DND-41 (cell line): ENCODE measurements at regions not wholly inside any gene's neighbourhood (a gene's known extent, or its start where the extent isn't known, plus 50 kb on each side); places are given as distances from the start of the nearest gene placed in this dataset.

ENCODE experiments used
- ATAC-seq: fragments of 200-7000 bp; cut with Tn5 transposase; 3 replicates; pipeline ENCODE4 v1.9.1; 2021; ENCODE audit warnings: low read depth; ENCODE audit not compliant: insufficient read depth
- DNase-seq: peaks from one replicate; pipeline ENCODE4 v3.0.0-alpha.2; 2020
- H2AFZ ChIP-seq: 2 replicates; pipeline ENCODE4 v1.6.0; 2012; ENCODE audit warnings: low read depth, low read length
- H3K27ac ChIP-seq: 2 replicates; pipeline ENCODE4 v1.5.1; 2012; ENCODE audit warnings: low read length, inconsistent platforms
- H3K27me3 ChIP-seq: fragments of 200-600 bp; sonication (generic); 2 replicates; pipeline ENCODE4 v1.6.0; 2012; ENCODE audit warnings: low read length, mild to moderate bottlenecking, inconsistent platforms; ENCODE audit not compliant: insufficient read depth, poor library complexity
- H3K36me3 ChIP-seq: 2 replicates; pipeline ENCODE4 v1.5.1; 2012; ENCODE audit warnings: low read length, inconsistent platforms; ENCODE audit not compliant: insufficient read depth
- H3K4me1 ChIP-seq: 2 replicates; pipeline ENCODE4 v1.5.1; 2012; ENCODE audit warnings: mild to moderate bottlenecking, low read length; ENCODE audit not compliant: insufficient read depth
- H3K4me2 ChIP-seq: 2 replicates; pipeline ENCODE4 v1.6.0; 2012; ENCODE audit warnings: mild to moderate bottlenecking, moderate library complexity, low read length, inconsistent platforms; ENCODE audit not compliant: insufficient read depth
- H3K4me3 ChIP-seq, 2 experiments: fragments of 200-600 bp in 1 of 2; shearing (Covaris generic) in 1 of 2; 2 replicates each; pipeline ENCODE4 v1.5.1; 2012 to 2016; ENCODE audit warnings: inconsistent platforms in 2 of 2, low read length in 2 of 2, mild to moderate bottlenecking in 2 of 2, low read depth in 1 of 2, moderate library complexity in 1 of 2
- H3K79me2 ChIP-seq: 2 replicates; pipeline ENCODE4 v1.6.0; 2012; ENCODE audit warnings: low read length, inconsistent platforms; ENCODE audit not compliant: insufficient read depth
- H3K9ac ChIP-seq: 2 replicates; pipeline ENCODE4 v1.6.0; 2012; ENCODE audit warnings: low read depth, mild to moderate bottlenecking, inconsistent platforms, low read length, moderate library complexity
- H3K9me3 ChIP-seq: 2 replicates; pipeline ENCODE4 v1.5.1; 2012; ENCODE audit warnings: low read length, moderate library complexity, mild to moderate bottlenecking, inconsistent platforms; ENCODE audit not compliant: insufficient read depth, severe bottlenecking
- H4K20me1 ChIP-seq: 2 replicates; pipeline ENCODE4 v1.6.0; 2012; ENCODE audit warnings: low read length; ENCODE audit not compliant: insufficient read depth
- EZH2 ChIP-seq: IDR thresholded peaks from 3 replicates; pipeline ENCODE4 v1.6.1; 2012; ENCODE audit warnings: borderline replicate concordance, low read depth, mild to moderate bottlenecking, moderate library complexity, low read length, inconsistent platforms; ENCODE audit not compliant: severe bottlenecking
- TF ChIP-seq, protein P1 (sequence below): IDR thresholded peaks from 2 replicates; pipeline ENCODE4 v1.5.1; 2012; ENCODE audit warnings: borderline replicate concordance, low read length, moderate library complexity, mild to moderate bottlenecking; ENCODE audit not compliant: poor library complexity, severe bottlenecking; ENCODE audit errors: extremely low read depth

DNA sequence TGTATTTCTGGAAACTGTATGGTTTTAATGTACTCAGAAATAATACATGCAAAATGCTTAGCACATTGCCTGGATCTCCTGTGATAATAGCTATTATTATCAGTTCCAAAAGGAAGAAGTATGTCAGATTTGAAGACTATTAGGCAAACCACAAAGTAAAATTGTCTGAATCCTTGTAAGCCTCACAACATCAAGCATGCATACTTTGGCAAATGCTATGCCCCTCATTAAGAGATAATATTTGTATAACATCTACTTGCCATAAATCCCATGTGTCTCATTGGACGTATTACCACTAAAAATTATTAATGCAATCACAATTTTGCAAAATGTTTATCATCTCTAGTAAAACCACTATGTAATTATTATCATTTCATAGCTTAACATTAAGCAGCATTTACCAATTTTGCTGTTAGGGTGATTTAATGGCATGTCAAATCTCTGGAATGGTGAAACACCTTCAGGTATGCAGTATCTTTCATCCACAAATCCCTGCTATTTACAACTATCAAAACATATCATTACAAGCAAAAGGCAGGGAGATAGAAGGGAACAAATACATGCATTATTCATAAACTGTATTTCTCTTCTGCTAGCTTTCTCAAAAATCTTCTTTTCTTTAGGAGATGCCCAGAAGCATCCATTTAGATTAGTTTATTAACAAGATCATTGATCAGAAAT lies 974.6 kb upstream of the RAG2 start:
- ATAC-seq (no peak), DNase-seq (no peak)
- no peak overlapping the region for H3K4me2 ChIP-seq
- TF ChIP-seq, protein P1, sequence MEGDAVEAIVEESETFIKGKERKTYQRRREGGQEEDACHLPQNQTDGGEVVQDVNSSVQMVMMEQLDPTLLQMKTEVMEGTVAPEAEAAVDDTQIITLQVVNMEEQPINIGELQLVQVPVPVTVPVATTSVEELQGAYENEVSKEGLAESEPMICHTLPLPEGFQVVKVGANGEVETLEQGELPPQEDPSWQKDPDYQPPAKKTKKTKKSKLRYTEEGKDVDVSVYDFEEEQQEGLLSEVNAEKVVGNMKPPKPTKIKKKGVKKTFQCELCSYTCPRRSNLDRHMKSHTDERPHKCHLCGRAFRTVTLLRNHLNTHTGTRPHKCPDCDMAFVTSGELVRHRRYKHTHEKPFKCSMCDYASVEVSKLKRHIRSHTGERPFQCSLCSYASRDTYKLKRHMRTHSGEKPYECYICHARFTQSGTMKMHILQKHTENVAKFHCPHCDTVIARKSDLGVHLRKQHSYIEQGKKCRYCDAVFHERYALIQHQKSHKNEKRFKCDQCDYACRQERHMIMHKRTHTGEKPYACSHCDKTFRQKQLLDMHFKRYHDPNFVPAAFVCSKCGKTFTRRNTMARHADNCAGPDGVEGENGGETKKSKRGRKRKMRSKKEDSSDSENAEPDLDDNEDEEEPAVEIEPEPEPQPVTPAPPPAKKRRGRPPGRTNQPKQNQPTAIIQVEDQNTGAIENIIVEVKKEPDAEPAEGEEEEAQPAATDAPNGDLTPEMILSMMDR: no peak
- TF ChIP-seq EZH2: no peak
- no peak overlapping the region for H2AFZ ChIP-seq
- H4K20me1 ChIP-seq: no peaks in the 10 kb centered on the region
- H3K36me3 ChIP-seq: no peaks in the 10 kb centered on the region
- no peaks in the 10 kb centered on the region for H3K27me3 ChIP-seq
- no peak overlapping the region for H3K4me3 ChIP-seq
- H3K79me2 ChIP-seq: no peaks in the 10 kb centered on the region
- no peak overlapping the region for H3K9ac ChIP-seq
- no peaks in the 10 kb centered on the region for H3K9me3 ChIP-seq
- no peaks in the 10 kb centered on the region for H3K4me1 ChIP-seq
- no peak overlapping the region for H3K27ac ChIP-seq

DNA sequence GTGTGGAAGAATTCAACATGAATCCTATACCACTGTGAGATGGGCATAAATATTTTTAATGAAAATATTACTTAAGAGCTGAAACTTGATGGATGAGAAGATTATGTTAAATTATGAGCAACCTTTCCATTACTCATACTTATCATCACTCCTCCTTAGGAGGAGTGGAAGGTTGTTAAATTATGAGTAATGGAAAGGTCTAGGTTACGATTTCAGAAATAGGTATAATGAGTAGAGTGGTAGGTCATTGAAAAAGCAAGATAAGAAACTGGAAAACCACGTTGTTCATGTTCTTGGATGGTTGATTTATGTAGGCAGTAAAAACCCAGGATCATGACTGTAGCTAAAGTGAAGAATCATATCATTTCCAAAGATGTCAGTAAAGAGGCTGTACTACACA lies 973.2 kb upstream of the RAG2 start:
- TF ChIP-seq EZH2: no peak
- H3K9ac ChIP-seq: no peak overlapping the region
- no peaks in the 10 kb centered on the region for H3K9me3 ChIP-seq
- H2AFZ ChIP-seq: no peak overlapping the region
- no peak overlapping the region for H3K4me3 ChIP-seq
- H3K36me3 ChIP-seq: no peaks in the 10 kb centered on the region
- no peaks in the 10 kb centered on the region for H3K4me1 ChIP-seq
- no peaks in the 10 kb centered on the region for H3K79me2 ChIP-seq
- H3K4me2 ChIP-seq: no peak overlapping the region
- no peaks in the 10 kb centered on the region for H4K20me1 ChIP-seq
- ATAC-seq: no peak
- no peak overlapping the region for H3K27ac ChIP-seq
- no peak for DNase-seq
- no peaks in the 10 kb centered on the region for H3K27me3 ChIP-seq

DNA sequence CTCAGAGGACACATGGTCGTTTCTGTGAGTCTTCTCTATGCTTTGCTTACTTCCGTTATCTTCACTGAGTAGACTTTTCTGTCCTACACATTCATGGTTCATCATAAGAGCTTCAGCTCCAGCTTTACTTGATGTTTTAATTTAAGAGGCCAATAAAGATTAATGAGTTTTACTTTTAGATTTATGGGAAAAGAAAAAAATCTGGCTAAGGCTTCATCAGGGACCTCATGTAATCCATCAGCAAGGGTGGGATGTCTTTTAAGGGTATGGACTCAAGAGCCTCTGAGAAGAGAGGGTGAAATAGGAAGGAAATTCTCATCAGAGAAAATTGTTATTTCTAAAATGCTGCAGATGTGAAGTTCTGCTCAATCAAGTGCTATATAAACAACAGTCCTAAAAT lies 963.0 kb upstream of the RAG2 start:
- no peaks in the 10 kb centered on the region for H3K9me3 ChIP-seq
- no peaks in the 10 kb centered on the region for H3K27me3 ChIP-seq
- no peaks in the 10 kb centered on the region for H3K36me3 ChIP-seq
- no peak overlapping the region for H3K4me3 ChIP-seq
- H3K4me2 ChIP-seq: no peak overlapping the region
- H3K27ac ChIP-seq: no peak overlapping the region
- H4K20me1 ChIP-seq: no peaks in the 10 kb centered on the region
- TF ChIP-seq, protein P1: no peak
- no peak for TF ChIP-seq EZH2
- ATAC-seq: no peak
- no peak for DNase-seq
- H2AFZ ChIP-seq: no peak overlapping the region
- H3K9ac ChIP-seq: no peak overlapping the region
- H3K79me2 ChIP-seq: no peaks in the 10 kb centered on the region
- no peaks in the 10 kb centered on the region for H3K4me1 ChIP-seq

DNA sequence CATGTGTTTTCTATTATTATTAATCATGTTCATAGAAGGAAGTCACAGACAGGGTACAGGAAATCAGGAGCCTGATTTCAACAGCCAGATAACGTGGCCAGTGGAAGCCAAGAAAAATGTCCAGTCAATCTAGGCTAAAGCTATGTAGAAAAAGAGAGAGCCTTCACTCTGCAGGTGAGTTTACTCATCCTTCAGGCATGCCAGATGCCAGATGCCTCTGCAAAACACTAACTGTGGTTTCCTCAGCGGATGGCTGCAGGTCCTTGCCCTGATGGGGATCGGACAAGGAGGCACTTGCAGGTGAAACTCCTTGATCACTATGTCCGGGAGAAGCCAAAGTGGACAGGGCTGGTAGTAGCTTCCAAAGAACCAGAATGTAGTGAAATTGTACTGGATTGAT lies 962.3 kb upstream of the RAG2 start:
- no peak overlapping the region for H3K9ac ChIP-seq
- H2AFZ ChIP-seq: no peak overlapping the region
- ATAC-seq (no peak), DNase-seq (no peak)
- H3K4me1 ChIP-seq: no peaks in the 10 kb centered on the region
- no peak overlapping the region for H3K4me2 ChIP-seq
- H4K20me1 ChIP-seq: no peaks in the 10 kb centered on the region
- no peaks in the 10 kb centered on the region for H3K9me3 ChIP-seq
- H3K36me3 ChIP-seq: no peaks in the 10 kb centered on the region
- H3K27ac ChIP-seq: no peak overlapping the region
- no peak overlapping the region for H3K4me3 ChIP-seq
- H3K79me2 ChIP-seq: no peaks in the 10 kb centered on the region
- TF ChIP-seq, protein P1: no peak
- no peaks in the 10 kb centered on the region for H3K27me3 ChIP-seq
